Suppressor macrophage (primary cell): ENCODE measurements at regions not wholly inside any gene's neighbourhood (a gene's known extent, or its start where the extent isn't known, plus 50 kb on each side); places are given as distances from the start of the nearest gene placed in this dataset.
"Not testable (repeated sequence)": the region's sequence is repeated elsewhere in the genome, so short reads cannot be mapped to it uniquely, and the experiment has no call there.

Source experiments
- DNase-seq, 4 experiments: peaks; one replicate each; pipeline ENCODE4 v3.0.0-alpha.2; 2020 to 2022

DNA sequence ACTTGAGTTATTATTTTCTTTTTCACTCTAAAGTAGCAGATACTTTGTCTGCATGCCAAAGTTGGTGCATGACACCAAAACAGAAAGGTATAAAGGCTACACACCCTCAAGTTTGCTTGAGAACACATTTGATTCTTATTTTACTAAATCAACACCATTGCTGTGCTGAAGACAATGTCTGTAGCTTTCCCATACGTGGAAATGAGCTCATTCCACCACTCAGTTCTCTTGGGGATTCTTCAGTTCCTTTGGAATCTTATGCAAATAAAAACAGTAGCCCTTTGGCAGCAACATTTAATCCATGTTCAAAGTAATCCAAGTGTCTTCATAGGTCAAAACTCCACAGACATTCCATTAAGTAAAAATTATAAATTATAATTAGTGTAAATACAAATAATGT is 264.9 kb downstream of the TLE1 start:
- no peak for DNase-seq

DNA sequence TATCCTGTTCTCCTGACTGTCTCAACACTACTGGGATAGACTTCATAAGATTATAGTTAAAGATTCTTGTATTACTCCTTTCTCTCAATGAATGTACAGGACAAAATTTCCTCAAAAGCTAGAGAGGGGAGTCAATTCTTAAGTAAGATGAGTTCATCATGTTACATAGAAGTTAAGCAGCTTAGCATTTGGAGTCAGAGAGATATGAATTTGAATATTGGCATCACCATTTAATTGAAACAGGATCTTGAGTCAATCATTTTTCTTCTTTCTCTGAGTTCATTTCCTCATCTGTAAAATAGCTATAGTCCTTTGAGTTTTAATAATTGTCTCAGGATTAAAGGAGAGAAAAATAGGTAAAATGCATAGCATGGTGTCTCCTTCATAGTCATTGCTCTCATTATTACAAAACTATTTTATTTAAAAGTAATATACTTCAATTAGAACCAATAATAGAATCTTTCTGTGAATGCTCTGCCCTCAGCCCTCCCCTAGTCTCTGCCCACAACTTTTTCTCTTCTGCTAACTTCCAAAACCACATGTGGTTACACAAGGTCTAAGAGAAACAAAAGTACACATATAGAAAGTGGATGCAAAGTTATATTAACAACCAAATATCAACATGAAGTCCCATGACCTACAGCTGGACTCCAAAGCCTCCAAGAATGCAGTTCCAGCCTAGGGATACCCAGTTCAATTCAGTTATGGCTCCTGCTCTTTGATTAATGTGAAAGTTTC is 265.6 kb downstream of the TLE1 start:
- DNase-seq = peak in 2 of 4 experiments; percentile 19 to 49

DNA sequence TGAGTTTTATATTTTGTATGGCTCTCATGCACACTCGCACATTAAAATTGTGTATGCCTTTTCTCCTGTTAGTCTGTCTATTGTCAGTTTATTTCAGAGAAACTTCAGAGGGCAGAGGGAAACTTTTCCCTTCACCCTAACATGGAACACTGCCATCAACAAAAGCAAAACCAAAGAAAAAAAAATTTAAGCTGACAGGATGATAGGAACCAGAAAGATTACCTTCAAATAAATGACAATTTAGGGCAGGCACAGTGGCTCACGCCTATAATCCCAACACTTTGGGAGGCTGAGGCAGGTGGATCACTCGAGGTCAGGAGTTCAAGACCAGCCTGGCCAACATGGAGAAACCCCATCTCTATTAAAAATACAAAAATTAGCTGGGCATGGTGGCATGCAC is 268.3 kb downstream of the TLE1 start:
- not testable (repeated sequence) for DNase-seq

DNA sequence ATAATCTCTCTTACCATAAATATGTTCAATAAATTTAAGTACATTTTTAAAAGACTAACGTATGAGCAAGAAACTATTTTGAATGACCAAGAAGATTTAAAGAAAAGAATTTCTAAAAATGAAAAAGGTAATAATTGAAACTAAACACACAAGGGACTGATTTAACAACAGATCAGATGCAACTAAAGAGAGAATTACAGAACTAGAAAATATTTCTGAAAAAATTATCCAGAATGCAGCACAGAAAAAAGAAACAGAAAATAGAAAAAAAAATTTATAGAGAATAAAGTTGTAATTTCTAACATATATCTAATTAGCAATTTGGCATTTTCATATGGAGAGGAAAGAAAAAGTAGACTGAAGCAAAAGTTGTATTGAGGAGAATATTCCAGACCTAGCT is 269.3 kb downstream of the TLE1 start:
- DNase-seq = no peak

DNA sequence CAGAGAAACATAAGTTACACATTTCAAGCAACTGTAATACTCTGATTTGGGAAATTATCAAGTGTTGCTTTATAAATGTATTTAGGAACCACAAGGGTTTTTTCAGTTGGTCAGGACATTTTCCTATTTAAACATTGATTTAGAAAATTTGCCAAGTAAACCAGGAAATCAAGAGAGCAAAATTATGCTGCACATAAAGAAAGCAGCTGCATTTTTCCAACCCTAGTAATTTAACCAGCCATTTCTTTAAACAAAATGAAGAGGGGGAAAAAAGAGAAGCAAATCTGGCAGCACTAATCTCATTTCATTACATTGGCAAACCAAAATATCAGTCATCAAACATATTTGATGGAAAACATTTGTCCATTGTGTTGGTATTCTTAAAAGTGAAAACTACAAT is 271.4 kb downstream of the TLE1 start:
- DNase-seq = no peak

DNA sequence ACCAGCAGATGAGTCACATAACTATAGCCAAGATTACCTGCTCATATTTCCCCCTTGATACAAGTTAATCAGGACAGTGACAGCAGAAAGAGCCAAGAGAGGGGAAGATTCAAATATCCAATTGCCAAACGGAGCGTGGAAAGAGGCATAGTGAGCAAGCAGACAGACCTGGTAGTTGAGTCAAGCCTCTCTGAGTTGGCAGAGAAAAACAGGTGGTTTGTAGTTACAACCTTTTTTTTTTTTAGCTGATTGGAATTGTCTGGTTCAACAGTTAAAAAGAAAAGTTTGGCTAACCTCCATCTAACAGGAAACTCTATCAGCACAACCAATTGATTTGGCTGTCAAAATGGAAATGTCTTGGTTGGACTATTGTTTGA is 272.1 kb downstream of the TLE1 start:
- DNase-seq = no peak

DNA sequence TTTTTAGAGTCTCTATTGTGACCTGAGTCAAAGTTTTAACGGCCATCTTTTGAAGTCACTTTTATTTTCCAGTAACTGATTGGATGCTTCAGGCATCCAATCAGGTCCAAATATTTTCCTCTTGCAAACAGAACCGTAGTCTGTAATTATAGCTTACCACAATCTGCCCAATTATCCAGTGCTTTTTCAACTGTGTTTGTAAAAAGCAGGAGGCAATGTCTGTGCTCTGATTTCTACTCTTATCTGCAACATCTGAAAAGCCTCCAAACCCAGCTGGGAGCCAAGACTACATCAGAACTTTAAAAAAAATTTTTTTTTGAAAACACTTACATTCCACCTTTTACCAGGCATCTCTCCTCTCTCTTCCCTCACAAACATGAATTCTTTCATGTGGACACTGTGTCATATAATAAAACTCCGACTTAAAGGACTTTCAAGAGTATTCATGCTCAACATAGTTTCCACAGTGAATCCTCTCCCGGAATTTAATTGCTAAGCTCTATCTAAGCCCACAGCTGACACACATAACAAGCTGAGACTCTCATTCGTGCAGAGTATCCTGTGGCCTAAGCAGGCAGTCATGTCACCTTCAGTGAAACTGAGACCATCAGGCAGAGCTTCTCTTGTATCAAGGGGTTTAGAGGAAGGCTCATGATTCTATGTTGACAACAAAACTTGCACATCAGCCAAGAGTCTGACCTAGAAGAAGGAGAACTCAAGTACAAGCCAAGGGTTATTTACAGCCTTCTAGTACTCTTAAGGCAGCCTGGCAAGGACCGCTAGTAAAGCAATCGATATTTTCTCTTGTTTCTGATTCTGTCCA is 272.7 kb downstream of the TLE1 start:
- no peak for DNase-seq

DNA sequence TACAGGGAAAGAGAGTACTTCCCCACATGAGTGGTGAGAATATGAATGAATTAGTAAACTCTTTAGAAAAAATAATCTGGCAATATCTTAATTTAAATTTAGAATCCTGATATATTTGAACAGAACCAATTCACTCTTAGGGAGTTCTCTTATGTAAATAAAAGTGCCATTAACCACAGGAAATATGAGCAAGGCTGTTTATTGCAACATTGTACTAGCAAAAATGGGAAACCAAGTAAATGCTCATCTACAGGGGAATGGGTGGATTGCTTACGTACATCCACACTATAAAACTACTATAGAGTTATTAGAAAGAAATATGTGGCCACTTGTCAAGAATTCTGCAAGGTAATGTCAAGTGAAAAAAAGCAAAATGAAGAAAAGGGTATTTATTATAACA is 274.5 kb downstream of the TLE1 start:
- peak in 1 of 4 experiments; percentile 34 for DNase-seq

DNA sequence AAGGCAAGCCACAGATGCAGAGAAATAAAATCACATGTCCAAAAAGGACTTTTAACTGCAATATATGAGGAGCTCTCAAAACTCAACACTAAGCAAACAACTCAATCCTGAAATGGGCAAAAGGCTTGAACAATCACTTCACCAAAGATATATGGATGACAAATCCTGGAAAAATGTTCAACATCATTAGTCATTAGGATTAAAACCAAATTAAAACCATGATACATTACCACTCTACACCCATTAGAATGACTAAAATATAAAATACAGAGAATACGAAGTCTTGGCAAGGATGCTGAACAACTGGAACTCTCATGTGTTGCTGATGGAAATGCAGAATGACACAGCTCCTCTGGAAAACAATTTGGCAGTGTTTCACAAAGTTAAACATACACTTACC is 277.4 kb downstream of the TLE1 start:
- no peak for DNase-seq

DNA sequence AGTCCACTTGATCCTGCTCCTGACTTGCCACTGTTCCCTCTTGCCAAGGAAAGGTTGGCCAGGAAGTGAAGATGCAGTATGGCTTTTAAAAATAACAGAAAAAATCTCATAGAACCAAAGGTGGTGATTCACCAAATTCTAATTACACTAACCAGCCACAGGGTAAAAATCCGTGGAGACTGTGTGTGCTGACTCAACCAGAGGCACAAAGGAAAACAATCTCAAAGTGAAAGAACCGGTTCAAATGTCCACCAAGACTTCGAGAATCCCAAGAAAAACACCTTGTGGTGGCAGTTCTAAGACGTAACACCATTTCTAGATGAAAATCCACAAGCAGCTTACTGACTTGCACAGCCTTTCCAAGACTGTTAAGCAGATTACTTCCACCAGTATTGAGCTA is 279.1 kb downstream of the TLE1 start:
- DNase-seq = no peak

DNA sequence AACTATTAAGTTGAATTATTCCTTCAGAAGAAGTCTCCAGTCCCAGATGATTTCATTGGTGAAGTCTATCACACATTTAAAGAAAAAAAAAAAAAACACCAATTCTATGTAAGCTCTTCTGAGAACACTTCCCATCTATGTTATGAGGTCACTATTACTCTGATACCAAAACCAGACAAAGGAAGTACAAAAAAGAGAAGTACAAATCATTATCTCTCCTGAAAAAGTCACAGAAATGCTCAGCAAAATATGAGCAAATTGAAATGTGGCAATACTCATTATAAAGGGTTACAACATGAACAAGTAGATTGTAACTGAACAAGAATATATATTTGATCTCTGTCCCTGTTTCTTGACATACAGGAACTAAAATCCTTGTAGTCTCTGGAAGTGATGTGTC is 280.4 kb downstream of the TLE1 start:
- DNase-seq = peak in 3 of 4 experiments; percentile 4 to 81 (median 77)

DNA sequence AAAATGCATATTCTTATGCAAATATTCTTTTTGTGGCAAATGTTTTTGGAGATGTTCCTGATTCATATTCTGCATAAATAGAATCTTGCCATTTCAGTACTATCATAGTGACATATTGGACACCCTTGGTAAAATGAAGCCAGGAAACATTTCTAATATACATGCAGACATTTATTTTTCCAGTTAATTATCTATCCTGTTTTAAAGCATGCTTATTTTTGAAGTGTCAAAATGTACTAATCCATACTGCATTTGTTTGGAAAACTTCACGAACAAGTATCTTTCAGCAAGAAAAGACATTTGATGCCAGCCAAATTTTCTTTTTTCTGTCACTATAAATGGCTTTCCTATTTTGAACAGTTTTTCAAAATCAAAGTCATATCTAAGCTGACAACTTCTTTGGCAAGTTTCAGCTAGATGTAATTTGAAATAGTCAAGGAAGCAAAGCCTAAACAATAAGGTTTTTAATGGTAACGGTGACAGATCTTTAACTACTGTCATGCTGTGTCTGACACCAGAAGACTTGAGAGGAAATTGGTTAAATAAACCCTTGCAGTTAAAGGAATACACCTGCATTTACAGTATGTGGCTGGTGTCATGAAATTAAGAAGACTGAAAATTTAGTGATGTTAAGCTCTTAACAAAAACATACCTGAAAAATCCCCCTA is 284.3 kb downstream of the TLE1 start:
- no peak for DNase-seq

DNA sequence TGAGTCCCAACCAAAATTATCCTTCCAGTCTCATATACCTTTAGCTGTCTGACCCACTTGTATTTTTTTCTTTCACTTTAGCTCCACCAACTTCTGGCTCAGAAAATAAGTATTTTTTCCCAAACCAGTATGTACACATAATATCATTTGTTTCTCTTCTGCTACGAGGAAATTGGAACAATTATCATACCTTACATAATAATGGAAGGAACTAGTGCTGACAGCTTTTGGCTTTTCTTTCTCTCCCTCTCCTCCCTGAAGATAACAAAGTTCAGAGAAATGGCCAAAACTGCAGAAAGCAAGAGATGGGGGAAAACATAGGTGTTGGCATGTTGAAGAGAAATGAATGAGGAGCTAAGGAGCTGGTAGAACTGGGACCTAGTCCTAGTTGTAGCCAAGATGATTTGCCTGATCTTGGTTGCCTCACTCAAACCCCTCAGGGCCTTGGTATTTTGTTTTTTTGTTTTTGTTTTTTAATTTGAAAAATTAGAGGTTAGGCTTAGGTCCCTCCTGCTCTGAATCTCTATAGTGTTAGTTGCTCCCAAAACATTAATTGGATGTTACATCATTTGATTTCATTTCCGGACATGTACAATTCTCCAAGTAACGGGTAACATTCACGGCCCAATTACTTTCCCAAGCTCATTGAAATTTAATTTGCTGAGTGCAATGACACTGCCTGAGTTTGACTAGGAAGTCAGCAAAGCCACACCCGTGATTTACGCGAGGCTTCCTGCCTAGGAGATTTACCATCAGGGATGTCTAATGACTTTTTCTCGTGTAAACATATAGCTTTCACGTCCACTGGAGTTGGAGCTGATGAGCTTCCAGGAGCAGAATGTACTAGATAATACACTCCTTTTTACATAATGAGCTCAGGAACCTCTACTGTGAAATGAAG is 291.6 kb downstream of the TLE1 start:
- no peak for DNase-seq

DNA sequence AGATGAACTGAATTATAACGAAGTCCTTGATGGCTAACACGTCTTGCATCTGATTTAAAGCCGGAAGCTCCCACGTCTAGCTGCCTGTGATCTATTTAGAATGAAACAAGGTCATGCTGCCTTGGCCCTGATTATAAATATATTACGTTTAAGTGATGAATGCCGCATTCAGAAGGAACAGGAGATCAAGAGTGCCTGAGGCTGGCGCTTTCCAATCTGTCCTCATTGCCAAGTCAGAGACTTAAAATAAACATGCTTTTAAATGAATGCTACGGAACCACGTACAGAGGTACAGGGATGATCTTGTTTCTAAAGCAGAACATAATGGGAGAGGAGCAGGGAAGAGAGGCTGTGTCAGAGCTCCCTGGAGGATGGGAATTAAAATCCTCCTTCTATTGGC is 292.8 kb downstream of the TLE1 start:
- DNase-seq = no peak

DNA sequence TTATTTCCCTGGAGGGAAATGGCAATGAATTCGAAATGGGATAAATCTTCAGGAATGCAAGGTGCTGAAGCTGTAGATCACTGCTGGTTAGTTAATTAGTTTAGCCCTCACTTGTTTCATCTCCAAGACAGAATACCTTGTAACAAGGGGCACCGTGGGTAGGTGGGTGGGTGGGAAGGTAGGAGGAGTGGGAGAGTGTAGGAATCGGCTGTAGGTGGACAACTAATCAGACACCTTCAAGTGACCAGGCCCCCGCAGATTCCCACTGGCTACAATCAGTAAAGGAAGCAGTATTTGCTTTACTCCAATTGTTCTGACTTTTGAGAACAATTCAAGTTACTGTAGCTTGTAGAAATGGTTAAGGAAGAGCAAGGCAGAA is 293.7 kb downstream of the TLE1 start:
- no peak for DNase-seq

DNA sequence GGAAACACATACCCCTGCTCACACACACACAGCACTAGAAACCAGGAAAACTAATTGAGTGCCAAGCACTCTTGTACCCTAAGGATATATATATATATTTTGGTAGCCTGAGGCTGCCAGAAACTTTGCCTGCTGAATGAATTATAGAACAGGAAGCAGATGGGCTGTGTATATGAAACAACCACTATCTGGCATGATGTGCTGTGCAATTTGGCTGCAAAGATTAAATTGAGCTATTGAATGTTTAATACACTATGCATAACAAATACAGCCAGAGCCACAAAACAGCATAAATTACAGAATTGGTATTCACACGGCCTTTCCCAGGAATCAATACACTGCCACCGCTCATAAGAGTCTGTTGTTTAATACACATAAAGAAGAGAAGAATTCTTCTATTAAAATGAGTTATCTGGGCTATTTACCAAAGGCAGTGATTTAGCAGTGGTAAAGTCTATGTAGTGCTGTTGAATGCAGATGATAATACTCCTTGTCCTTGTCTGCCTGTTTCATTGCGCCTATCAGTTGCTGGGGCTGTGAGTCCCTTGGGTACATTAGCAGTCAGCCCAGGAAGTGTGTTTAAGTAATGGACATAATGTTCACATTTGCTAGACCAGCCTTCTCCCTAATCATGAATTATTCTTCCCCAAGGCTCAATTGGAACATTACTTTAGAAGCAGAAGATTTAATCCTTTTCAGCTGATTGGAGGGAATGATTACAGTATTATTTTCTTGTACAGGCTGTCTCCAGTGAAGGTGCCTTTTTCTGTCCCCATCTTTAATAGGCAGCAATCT is 294.3 kb downstream of the TLE1 start:
- DNase-seq = no peak

DNA sequence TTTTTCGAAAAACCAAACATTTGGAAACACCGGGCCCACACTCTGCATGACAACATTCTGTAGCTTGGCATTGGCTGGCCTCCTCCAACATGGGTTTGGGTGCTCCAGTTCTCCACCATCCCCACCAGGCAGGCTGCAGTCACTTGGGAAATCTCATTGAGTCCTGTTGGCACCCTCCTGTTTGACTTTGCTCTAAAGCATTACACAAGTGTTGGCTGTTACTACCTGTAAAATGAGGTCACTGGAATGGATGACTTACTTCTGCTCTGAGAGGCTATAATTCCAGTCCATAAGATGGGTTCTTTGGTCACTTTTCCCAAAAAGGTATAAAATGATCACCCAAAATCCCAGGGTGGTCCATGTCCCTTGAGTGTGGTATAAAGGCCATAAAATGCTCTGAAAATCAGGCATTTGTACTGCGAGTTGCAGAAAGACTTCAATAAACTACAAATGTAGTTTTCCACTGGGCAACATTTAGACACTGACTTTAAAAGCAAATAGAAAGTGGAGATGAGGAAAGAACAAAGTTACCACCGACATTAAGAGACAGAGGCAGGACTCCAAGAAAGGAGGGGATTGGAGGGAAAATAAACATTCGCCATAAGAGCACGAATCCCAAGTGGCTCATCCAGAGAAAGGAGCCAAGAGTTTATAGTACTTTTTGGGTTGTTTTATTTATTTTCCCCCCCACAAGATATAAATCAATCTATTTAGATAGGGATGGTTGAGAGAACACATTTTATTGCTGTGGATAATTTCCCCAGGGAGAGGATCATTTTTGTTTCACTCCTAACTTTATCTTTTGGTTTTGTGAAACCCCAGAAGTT is 295.1 kb downstream of the TLE1 start:
- DNase-seq = no peak

DNA sequence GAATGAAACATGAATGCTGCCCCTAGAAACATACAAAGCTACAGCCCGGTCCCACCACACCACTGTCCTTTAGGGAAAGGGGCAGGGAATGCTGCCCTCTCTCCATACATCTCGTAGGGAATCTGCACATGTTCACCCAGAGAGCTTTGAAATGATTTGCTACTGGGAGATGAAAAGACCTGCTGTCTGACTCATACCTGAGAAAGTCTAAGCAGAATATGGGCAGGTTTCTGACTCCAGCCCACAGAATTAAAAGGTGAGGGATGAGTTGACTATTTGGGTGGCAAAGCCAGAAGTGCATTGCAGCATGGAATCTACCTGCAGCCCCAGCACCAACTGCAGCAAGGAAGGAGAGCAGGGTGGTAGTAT is 297.9 kb downstream of the TLE1 start:
- no peak for DNase-seq

DNA sequence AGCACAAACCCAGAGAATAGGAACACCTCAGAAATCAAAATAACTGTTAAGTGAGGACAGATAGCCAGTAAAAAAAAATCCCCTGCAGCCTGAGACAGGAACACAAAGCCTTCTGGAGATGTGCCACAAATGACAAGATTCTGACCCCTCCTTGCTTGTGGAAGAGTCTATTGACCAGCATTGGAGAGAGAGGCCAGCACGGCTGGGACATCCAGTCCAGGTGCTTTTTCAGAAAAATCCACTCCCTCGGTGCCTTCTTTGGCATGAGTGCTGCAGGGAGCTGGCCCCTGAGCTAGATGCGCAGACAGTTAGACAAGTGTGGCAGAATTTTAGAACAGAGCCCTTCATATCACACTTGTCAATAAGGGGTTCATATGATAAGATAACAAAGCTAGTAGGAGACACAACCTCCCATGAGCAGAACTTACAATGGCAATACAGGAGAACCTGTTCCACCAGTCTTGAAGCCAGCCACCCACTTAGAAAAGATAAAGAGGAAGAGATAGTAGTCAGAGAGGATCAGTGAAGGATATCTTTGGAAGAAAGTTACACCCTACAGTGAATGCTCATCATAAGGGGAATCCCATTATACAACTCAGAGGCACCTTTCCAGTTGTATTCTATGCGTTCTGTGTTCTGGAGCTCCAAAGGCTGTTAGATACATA is 298.4 kb downstream of the TLE1 start:
- no peak for DNase-seq

DNA sequence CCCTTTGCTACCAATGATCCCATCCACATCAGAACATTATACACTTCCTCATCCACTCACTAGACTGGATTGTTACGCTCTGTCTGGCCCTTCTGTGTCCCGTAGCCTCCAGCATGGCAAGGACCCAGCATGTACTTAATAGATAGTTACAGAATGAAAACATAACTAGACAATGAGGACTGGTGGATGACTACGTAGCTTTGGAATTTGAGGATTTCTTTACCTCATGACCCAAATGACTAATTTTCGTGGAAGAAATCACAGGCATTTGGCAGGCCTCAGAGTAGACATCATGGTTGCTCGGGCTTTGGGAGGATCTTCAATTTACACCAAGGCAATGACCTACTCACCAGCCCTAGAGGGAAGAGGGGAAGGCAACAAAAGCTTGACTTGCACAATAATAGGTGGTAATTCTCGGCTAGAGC is 299.8 kb downstream of the TLE1 start:
- DNase-seq = no peak
